HEK293 (cell line): ENCODE measurements at regions not wholly inside any gene's neighbourhood (a gene's known extent, or its start where the extent isn't known, plus 50 kb on each side); places are given as distances from the start of the nearest gene placed in this dataset.
"Not testable (repeated sequence)": the region's sequence is repeated elsewhere in the genome, so short reads cannot be mapped to it uniquely, and the experiment has no call there.

Experiments used
- CTCF ChIP-seq: fragments of 450-650 bp; formaldehyde crosslinking; IDR thresholded peaks from 2 replicates; pipeline ENCODE4 v1.5.1; 2016; ENCODE audit warnings: missing biosample characterization, missing genetic modification characterization
- ZBTB1 ChIP-seq: fragments of 450-650 bp; formaldehyde crosslinking; IDR thresholded peaks from 2 replicates; pipeline ENCODE4 v1.5.1; 2016; ENCODE audit warnings: missing biosample characterization, missing genetic modification characterization
- ZNF175 ChIP-seq: fragments of 450-650 bp; formaldehyde crosslinking; IDR thresholded peaks from 2 replicates; pipeline ENCODE4 v1.5.1; 2016; ENCODE audit warnings: missing biosample characterization, missing genetic modification characterization
- ZNF24 ChIP-seq: fragments of 450-650 bp; formaldehyde crosslinking; IDR thresholded peaks from 2 replicates; pipeline ENCODE4 v1.5.1; 2016; ENCODE audit warnings: missing biosample characterization, missing genetic modification characterization
- ZNF274 ChIP-seq, 2 experiments: fragments of 200-500 bp in 1 of 2; fragments of 450-650 bp in 1 of 2; sonication (Bioruptor generic) in 1 of 2; formaldehyde crosslinking in 1 of 2; IDR thresholded peaks; 2 replicates each; pipeline versions ENCODE4 v1.5.1 to v1.6.1; 2014 to 2016; ENCODE audit warnings: borderline replicate concordance in 1 of 2, inconsistent platforms in 1 of 2, low read length in 1 of 2, missing biosample characterization in 1 of 2, missing genetic modification characterization in 1 of 2
- ZNF280D ChIP-seq: fragments of 450-650 bp; formaldehyde crosslinking; IDR thresholded peaks from 2 replicates; pipeline ENCODE4 v1.5.1; 2016; ENCODE audit warnings: missing biosample characterization, missing genetic modification characterization
- ZNF624 ChIP-seq: fragments of 450-650 bp; formaldehyde crosslinking; IDR thresholded peaks from 2 replicates; pipeline ENCODE4 v1.5.1; 2017; ENCODE audit warnings: missing biosample characterization, missing genetic modification characterization
- TF ChIP-seq, protein P1 (sequence below): fragments of 450-650 bp; formaldehyde crosslinking; IDR thresholded peaks from 2 replicates; pipeline ENCODE4 v1.5.1; 2016; ENCODE audit warnings: missing biosample characterization, missing genetic modification characterization, low read depth

- TF ChIP-seq ZNF274 (IDR thresholded peaks at IDR 0.05; ENCODE audit: low read length); ZNF274 (tag by site-specific recombination; IDR thresholded peaks at IDR 0.05; ENCODE audit: borderline replicate concordance); CTCF (tag by site-specific recombination); ZBTB1 (tag by site-specific recombination); ZNF24; ZNF280D (tag by site-specific recombination); ZNF624; ZNF175 (tag by site-specific recombination): not testable (repeated sequence)
- TF ChIP-seq, protein P1, sequence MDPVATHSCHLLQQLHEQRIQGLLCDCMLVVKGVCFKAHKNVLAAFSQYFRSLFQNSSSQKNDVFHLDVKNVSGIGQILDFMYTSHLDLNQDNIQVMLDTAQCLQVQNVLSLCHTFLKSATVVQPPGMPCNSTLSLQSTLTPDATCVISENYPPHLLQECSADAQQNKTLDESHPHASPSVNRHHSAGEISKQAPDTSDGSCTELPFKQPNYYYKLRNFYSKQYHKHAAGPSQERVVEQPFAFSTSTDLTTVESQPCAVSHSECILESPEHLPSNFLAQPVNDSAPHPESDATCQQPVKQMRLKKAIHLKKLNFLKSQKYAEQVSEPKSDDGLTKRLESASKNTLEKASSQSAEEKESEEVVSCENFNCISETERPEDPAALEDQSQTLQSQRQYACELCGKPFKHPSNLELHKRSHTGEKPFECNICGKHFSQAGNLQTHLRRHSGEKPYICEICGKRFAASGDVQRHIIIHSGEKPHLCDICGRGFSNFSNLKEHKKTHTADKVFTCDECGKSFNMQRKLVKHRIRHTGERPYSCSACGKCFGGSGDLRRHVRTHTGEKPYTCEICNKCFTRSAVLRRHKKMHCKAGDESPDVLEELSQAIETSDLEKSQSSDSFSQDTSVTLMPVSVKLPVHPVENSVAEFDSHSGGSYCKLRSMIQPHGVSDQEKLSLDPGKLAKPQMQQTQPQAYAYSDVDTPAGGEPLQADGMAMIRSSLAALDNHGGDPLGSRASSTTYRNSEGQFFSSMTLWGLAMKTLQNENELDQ (tag by site-specific recombination), result not testable (repeated sequence)
These were observed 100.6 kb upstream of the LRPAP1 start for GRCh38 chr4:3632794-3633193.
